IMR-90 (cell line): ENCODE measurements at regions not wholly inside any gene's neighbourhood (a gene's known extent, or its start where the extent isn't known, plus 50 kb on each side); places are given as distances from the start of the nearest gene placed in this dataset.

Experiments
- BHLHE40 ChIP-seq: fragments of 150-350 bp; IDR thresholded peaks from 2 replicates; pipeline ENCODE4 v1.6.1; 2016; ENCODE audit warnings: mild to moderate bottlenecking, low read depth, low read length
- MAZ ChIP-seq: IDR thresholded peaks from 2 replicates; pipeline ENCODE4 v1.6.1; 2012; ENCODE audit warnings: low read depth, mild to moderate bottlenecking, low read length, improper control_type of control experiment, moderate library complexity, borderline replicate concordance
- POLR2A ChIP-seq: IDR thresholded peaks from 2 replicates; pipeline ENCODE4 v1.6.1; 2012; ENCODE audit warnings: mild to moderate bottlenecking, low read depth, low read length
- RCOR1 ChIP-seq: IDR thresholded peaks from 2 replicates; pipeline ENCODE4 v1.6.1; 2012; ENCODE audit warnings: mild to moderate bottlenecking, low read length, improper control_type of control experiment; ENCODE audit not compliant: insufficient replicate concordance
- TF ChIP-seq, protein P1 (sequence below): conservative IDR thresholded peaks from 2 replicates; pipeline ENCODE4 v1.5.1; 2012; ENCODE audit warnings: mild to moderate bottlenecking, low read depth, low read length, improper control_type of control experiment
- TF ChIP-seq, protein P2 (sequence below): fragments of 150-350 bp; IDR thresholded peaks from 2 replicates; pipeline ENCODE4 v1.6.1; 2016; ENCODE audit warnings: low read depth, mild to moderate bottlenecking, low read length, moderate library complexity, borderline replicate concordance
- TF ChIP-seq, protein P3 (sequence below): fragments of 150-350 bp; IDR thresholded peaks from 2 replicates; pipeline ENCODE4 v1.6.1; 2017; ENCODE audit warnings: mild to moderate bottlenecking, antibody characterized with exemption, low read length, low read depth

DNA sequence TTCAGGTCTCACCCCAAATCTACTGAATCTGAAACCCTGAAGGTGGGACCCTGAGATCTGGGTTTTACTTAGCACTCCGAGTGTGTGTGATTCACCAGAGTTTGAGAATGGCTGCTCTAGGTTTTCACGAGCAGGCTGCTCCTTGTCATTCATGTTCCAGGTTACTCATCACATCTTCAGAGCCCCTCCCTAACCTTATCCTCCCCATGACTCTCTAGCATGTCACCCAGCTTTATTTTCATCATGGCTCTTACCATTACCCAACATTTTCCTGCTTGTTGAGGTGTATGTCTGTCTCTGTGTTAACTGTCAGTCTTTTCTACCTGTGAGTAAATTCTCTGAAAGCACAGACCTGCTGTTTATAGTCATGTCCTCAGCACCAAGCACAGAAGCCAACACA lies 319.2 kb downstream of the NSG2 start:
- TF ChIP-seq, protein P1, sequence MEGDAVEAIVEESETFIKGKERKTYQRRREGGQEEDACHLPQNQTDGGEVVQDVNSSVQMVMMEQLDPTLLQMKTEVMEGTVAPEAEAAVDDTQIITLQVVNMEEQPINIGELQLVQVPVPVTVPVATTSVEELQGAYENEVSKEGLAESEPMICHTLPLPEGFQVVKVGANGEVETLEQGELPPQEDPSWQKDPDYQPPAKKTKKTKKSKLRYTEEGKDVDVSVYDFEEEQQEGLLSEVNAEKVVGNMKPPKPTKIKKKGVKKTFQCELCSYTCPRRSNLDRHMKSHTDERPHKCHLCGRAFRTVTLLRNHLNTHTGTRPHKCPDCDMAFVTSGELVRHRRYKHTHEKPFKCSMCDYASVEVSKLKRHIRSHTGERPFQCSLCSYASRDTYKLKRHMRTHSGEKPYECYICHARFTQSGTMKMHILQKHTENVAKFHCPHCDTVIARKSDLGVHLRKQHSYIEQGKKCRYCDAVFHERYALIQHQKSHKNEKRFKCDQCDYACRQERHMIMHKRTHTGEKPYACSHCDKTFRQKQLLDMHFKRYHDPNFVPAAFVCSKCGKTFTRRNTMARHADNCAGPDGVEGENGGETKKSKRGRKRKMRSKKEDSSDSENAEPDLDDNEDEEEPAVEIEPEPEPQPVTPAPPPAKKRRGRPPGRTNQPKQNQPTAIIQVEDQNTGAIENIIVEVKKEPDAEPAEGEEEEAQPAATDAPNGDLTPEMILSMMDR = no peak
- TF ChIP-seq RCOR1 = no peak
- TF ChIP-seq, protein P2, sequence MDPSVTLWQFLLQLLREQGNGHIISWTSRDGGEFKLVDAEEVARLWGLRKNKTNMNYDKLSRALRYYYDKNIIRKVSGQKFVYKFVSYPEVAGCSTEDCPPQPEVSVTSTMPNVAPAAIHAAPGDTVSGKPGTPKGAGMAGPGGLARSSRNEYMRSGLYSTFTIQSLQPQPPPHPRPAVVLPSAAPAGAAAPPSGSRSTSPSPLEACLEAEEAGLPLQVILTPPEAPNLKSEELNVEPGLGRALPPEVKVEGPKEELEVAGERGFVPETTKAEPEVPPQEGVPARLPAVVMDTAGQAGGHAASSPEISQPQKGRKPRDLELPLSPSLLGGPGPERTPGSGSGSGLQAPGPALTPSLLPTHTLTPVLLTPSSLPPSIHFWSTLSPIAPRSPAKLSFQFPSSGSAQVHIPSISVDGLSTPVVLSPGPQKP = no peak
- TF ChIP-seq POLR2A = no peak
- no peak for TF ChIP-seq BHLHE40
- no peak for TF ChIP-seq MAZ
- TF ChIP-seq, protein P3, sequence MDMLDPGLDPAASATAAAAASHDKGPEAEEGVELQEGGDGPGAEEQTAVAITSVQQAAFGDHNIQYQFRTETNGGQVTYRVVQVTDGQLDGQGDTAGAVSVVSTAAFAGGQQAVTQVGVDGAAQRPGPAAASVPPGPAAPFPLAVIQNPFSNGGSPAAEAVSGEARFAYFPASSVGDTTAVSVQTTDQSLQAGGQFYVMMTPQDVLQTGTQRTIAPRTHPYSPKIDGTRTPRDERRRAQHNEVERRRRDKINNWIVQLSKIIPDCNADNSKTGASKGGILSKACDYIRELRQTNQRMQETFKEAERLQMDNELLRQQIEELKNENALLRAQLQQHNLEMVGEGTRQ = no peak
